ENCODE measurements at regions not wholly inside any gene's neighbourhood (a gene's known extent, or its start where the extent isn't known, plus 50 kb on each side); places are given as distances from the start of the nearest gene placed in this dataset.

- Histone ChIP-seq H3K4me3 (ENCODE audit: insufficient read depth, low read depth, low read length) (no peak overlapping the region), H3K27me3 (ENCODE audit: control insufficient read depth, insufficient read depth, low read length) (no peaks in the 10 kb centered on the region), H3K36me3 (replicated peaks; ENCODE audit: control insufficient read depth, insufficient read depth, low read length) (no peaks in the 10 kb centered on the region)
- DNase-seq: no peak
Measured at GRCh38 chr18:65498605-65499004, 252.2 kb upstream of the CDH7 start.

DNA sequence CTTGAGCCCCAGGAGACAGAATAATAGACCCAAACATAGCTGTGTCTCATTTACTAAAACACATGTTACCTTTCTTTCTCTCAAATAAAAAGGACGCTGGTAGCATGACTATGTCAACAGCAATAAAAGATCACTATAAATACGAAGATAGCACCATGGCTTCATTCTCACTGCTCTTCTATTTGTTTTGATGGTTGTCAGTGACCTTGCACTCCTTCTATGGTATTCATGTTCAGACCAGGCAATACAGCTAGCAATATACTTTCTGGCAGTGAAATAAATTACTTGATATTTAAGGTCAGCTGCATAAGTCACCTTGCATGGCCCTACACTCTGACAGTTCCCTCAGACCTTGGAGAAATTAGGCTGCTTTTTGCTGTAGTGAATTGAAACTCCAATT, 263.2 kb upstream of the CDH7 start:
- Histone ChIP-seq H3K36me3 (replicated peaks; ENCODE audit: control insufficient read depth, insufficient read depth, low read length) (no peaks in the 10 kb centered on the region), H3K27me3 (ENCODE audit: control insufficient read depth, insufficient read depth, low read length) (no peaks in the 10 kb centered on the region), H3K4me3 (ENCODE audit: insufficient read depth, low read depth, low read length) (no peak overlapping the region)
- no peak for DNase-seq

DNA sequence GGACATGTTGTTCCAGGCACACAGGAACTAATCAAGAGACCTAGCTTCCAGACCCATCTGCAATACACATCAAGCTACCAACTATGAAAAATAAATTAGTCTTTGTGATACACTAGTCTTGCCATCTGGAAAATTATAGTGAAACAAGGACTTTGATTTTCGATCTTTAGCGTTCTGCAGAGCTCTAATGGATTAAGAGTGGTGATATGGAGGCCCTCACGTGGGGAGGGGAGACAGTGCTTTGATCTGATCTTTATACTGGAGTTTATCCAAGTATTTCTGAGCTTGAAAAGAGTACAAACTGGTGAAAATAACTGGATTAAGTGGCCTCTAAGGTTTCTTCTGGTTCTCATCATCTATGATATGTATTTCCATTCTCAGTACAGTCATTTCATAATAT, 273.4 kb upstream of the CDH7 start:
- Histone ChIP-seq H3K4me3 (ENCODE audit: insufficient read depth, low read depth, low read length) (no peak overlapping the region), H3K36me3 (replicated peaks; ENCODE audit: control insufficient read depth, insufficient read depth, low read length) (no peaks in the 10 kb centered on the region), H3K27me3 (ENCODE audit: control insufficient read depth, insufficient read depth, low read length) (no peaks in the 10 kb centered on the region)
- no peak for DNase-seq

- no peak for DNase-seq
- Histone ChIP-seq H3K4me3 (ENCODE audit: insufficient read depth, low read depth, low read length) (no peak overlapping the region), H3K36me3 (replicated peaks; ENCODE audit: control insufficient read depth, insufficient read depth, low read length) (no peaks in the 10 kb centered on the region), H3K27me3 (ENCODE audit: control insufficient read depth, insufficient read depth, low read length) (no peaks in the 10 kb centered on the region)
Measured at GRCh38 chr18:65468881-65469280, 281.9 kb upstream of the CDH7 start.

GRCh38 chr18:65464361-65464760, 286.5 kb upstream of the CDH7 start:
- DNase-seq: no peak
- Histone ChIP-seq H3K27me3 (ENCODE audit: control insufficient read depth, insufficient read depth, low read length) (no peaks in the 10 kb centered on the region), H3K36me3 (replicated peaks; ENCODE audit: control insufficient read depth, insufficient read depth, low read length) (no peaks in the 10 kb centered on the region), H3K4me3 (ENCODE audit: insufficient read depth, low read depth, low read length) (no peak overlapping the region)

DNA sequence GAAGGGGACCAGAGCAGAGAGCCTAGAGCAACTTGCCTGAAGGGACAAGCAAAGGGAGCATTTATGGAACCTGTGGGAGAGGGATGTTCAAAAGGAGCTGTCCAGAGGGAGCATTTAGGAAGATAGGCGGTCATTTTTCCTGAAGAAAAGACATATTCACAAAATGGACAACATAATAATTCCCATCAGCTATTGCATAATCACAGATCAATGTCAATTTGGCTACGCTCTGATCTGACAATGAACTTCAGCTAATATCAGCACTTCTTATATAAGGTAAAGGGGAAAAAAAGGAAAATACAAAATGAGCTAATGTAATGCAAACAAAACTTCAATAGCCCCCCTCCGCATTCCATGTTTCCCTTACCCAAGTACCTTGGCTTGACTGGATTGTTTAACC, 291.1 kb upstream of the CDH7 start:
- DNase-seq: no peak
- H3K27me3 ChIP-seq (ENCODE audit: control insufficient read depth, insufficient read depth, low read length): no peaks in the 10 kb centered on the region
- H3K36me3 ChIP-seq (replicated peaks; ENCODE audit: control insufficient read depth, insufficient read depth, low read length): no peaks in the 10 kb centered on the region
- H3K4me3 ChIP-seq (ENCODE audit: insufficient read depth, low read depth, low read length): no peak overlapping the region

DNA sequence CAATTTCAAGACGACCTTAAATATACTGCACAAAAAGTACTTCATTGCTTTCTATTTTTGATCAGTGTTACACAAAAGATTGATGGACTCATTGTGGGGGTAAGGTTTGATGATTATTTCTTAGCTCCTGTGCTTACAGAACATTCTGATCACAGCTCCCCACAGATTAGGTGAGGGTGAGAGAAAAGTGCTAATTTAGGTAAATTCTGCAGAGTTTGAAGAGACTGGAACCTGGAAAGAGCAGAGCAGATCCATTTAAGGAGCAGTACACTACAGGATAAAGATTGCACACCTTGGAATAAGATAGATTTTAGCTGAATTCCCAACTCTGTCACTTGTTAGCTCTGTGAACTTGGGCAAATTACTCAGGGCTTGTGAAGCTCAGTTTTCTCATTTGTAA, 291.9 kb upstream of the CDH7 start:
- no peak for DNase-seq

DNA sequence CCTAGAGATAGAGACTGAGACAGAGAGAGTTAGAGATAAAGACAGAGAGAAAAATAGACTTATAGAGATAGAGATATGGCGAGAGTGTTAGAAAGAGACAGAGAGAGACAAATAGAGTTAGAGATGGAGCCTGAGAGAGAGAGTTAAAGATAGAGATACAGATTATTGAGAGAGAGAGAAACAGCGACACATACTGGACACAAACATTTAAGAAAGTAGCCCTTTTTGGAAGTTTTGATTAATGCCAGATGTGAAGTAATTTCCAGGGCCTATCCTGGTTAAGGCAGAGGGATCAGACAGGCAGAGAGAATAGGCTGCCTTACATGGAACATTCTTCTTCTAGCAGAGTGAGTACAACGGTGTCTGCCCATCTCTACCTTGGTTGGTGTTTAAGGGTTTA, 311.6 kb upstream of the CDH7 start:
- no peaks in the 10 kb centered on the region for H3K27me3 ChIP-seq (ENCODE audit: control insufficient read depth, insufficient read depth, low read length)
- DNase-seq: no peak
- H3K4me3 ChIP-seq (ENCODE audit: insufficient read depth, low read depth, low read length): no peak overlapping the region
- no peaks in the 10 kb centered on the region for H3K36me3 ChIP-seq (replicated peaks; ENCODE audit: control insufficient read depth, insufficient read depth, low read length)

More for the DNA sequence above, 291.9 kb upstream of the CDH7 start:
- Histone ChIP-seq H3K36me3 (replicated peaks; ENCODE audit: control insufficient read depth, insufficient read depth, low read length) (no peaks in the 10 kb centered on the region), H3K27me3 (ENCODE audit: control insufficient read depth, insufficient read depth, low read length) (no peaks in the 10 kb centered on the region), H3K4me3 (ENCODE audit: insufficient read depth, low read depth, low read length) (no peak overlapping the region)

GRCh38 chr18:65436430-65436829, 314.4 kb upstream of the CDH7 start:
- H3K4me3 ChIP-seq (ENCODE audit: insufficient read depth, low read depth, low read length): no peak overlapping the region
- H3K36me3 ChIP-seq (replicated peaks; ENCODE audit: control insufficient read depth, insufficient read depth, low read length): no peaks in the 10 kb centered on the region
- no peaks in the 10 kb centered on the region for H3K27me3 ChIP-seq (ENCODE audit: control insufficient read depth, insufficient read depth, low read length)
- peak; percentile 22 for DNase-seq

GRCh38 chr18:65435534-65435933, 315.3 kb upstream of the CDH7 start:
- no peaks in the 10 kb centered on the region for H3K36me3 ChIP-seq (replicated peaks; ENCODE audit: control insufficient read depth, insufficient read depth, low read length)
- DNase-seq: no peak
- no peak overlapping the region for H3K4me3 ChIP-seq (ENCODE audit: insufficient read depth, low read depth, low read length)
- H3K27me3 ChIP-seq (ENCODE audit: control insufficient read depth, insufficient read depth, low read length): no peaks in the 10 kb centered on the region

DNA sequence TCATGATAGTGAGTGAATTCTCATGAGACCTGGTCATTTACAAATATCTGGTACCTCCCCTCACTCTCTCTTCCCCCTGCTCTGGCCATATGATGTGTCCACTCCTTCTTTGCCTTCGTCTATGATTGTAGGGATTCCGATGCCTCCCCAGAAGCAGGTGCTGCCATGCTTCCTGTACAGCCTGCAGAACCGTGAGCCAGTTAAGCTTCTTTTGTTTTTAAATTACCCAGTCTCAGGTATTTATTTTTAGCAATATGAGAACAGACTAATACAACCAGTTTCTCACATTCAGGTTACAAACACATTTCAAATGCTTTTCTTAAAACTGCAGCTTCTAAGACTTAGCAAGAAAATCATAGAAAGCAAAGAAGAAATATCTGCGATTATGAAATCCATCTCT, 321.2 kb upstream of the CDH7 start:
- no peaks in the 10 kb centered on the region for H3K27me3 ChIP-seq (ENCODE audit: control insufficient read depth, insufficient read depth, low read length)
- no peaks in the 10 kb centered on the region for H3K36me3 ChIP-seq (replicated peaks; ENCODE audit: control insufficient read depth, insufficient read depth, low read length)
- no peak overlapping the region for H3K4me3 ChIP-seq (ENCODE audit: insufficient read depth, low read depth, low read length)
- no peak for DNase-seq

- no peak overlapping the region for H3K4me3 ChIP-seq (ENCODE audit: insufficient read depth, low read depth, low read length)
- H3K36me3 ChIP-seq (replicated peaks; ENCODE audit: control insufficient read depth, insufficient read depth, low read length): no peaks in the 10 kb centered on the region
- H3K27me3 ChIP-seq (ENCODE audit: control insufficient read depth, insufficient read depth, low read length): no peaks in the 10 kb centered on the region
- DNase-seq: no peak
Measured at GRCh38 chr18:65425366-65425765, 325.4 kb upstream of the CDH7 start.

DNA sequence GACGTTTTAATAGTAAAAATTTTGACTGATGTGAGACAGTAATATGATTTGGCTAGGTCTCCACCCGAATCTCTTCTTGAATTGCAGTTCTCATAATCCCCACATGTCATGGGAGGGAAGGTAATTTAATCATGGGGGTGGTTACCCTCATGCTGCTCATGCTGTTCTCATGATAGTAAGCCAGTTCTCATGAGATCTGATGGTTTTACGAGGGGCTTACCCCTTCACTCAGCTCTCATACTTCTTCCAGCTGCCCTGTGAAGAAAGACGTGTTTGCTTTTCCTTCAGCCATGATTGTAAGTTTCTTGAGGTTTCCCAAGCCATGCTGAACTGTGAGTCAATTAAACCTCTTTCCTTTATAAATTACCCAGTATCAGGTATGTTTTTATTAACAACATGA, 327.0 kb upstream of the CDH7 start:
- DNase-seq: no peak
- H3K27me3 ChIP-seq (ENCODE audit: control insufficient read depth, insufficient read depth, low read length): no peaks in the 10 kb centered on the region

DNA sequence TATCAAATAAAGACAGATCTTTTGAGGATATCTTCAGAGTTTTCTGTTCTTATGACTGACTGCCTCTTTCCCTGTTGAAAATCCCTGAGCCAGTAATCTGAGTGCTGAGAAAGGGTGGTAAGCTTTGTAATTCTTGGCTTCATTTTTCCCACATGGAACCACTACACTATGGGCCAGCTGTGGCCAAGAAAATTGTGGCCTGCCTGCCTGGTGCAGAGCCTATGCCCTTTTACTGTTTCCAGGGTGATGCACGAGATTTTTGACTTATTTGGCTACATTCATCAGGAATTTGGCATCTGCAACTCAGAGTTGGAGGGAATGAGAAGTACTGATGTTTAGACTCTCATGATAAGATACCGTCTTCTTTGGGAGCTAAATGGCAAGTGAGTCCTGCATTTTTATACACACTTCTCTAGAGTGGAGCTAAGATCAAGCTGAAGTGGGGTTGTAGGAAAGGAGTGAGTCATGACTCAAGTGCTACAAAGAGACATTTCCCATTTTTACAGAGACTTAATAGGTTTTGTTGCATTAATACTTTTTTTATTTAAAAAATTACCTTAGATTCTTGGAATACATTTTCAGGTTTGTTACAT, 328.2 kb upstream of the CDH7 start:
- H3K27me3 ChIP-seq (ENCODE audit: control insufficient read depth, insufficient read depth, low read length): no peaks in the 10 kb centered on the region
- H3K36me3 ChIP-seq (replicated peaks; ENCODE audit: control insufficient read depth, insufficient read depth, low read length): no peaks in the 10 kb centered on the region
- H3K4me3 ChIP-seq (ENCODE audit: insufficient read depth, low read depth, low read length): no peak overlapping the region
- no peak for DNase-seq

More for the DNA sequence above, 327.0 kb upstream of the CDH7 start:
- Histone ChIP-seq H3K36me3 (replicated peaks; ENCODE audit: control insufficient read depth, insufficient read depth, low read length) (no peaks in the 10 kb centered on the region), H3K4me3 (ENCODE audit: insufficient read depth, low read depth, low read length) (no peak overlapping the region)

DNA sequence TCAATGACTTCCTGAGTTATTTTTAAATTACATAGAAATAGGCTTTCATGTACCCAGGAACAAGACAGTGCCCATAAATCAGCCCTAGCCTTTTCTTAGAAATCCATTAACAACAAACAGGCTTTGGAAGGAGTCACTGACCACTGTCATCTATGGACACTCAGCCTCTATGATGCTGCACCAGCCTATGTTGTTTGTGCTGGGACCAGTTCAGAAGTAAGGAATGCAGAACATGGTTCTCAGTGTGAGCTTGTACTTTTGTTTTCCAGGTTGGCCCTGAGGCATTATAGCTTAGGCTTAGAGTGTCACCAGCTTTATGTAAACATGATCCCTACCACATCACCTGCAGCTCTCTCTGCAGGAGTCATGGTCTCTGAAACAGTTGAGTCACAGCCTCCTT, 335.7 kb upstream of the CDH7 start:
- no peak for DNase-seq
- Histone ChIP-seq H3K36me3 (replicated peaks; ENCODE audit: control insufficient read depth, insufficient read depth, low read length) (no peaks in the 10 kb centered on the region), H3K4me3 (ENCODE audit: insufficient read depth, low read depth, low read length) (no peak overlapping the region), H3K27me3 (ENCODE audit: control insufficient read depth, insufficient read depth, low read length) (no peaks in the 10 kb centered on the region)

GRCh38 chr18:65414501-65414900, 336.3 kb upstream of the CDH7 start:
- no peaks in the 10 kb centered on the region for H3K36me3 ChIP-seq (replicated peaks; ENCODE audit: control insufficient read depth, insufficient read depth, low read length)
- no peak for DNase-seq
- no peaks in the 10 kb centered on the region for H3K27me3 ChIP-seq (ENCODE audit: control insufficient read depth, insufficient read depth, low read length)
- H3K4me3 ChIP-seq (ENCODE audit: insufficient read depth, low read depth, low read length): no peak overlapping the region

All from H7 (cell line).